ENCODE measurements at regions not wholly inside any gene's neighbourhood (a gene's known extent, or its start where the extent isn't known, plus 50 kb on each side); places are given as distances from the start of the nearest gene placed in this dataset.

DNA sequence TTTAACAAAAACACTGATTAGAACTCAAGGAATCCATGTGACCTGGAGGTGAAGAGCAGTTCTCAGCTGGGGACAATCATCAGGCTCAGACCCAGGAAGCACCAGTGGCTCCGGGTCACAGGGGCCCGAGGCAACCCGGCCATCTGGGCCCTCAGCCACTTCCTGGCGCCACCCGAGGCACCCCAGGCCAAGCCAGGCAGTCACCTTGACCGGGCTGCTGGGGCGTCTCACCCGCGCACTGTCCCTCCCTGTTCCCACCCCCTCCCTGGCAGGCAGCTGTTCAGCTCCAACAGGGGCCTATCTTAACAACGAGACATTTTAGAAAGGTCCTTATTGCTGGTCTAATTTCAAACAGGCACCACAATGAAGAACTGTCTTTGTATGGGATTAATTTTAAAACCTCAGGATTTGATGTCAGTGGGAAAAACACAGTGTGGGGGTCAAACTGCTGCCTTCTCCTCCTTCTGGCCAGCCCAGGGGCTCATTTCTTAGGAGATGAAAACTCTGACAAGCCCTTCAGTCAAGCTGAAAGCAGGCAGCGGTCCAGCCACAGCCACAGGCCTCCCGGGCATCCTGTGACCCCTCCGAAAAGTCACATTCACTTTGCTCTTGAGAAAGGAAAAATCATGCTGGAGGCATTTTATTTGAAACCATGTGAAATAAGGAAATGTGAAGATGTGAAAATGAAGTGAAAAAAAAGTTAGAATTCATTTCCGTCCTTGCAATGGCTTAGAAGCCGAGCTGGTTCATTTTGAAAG is 83.3 kb downstream of the KCTD15 start:
- Mint-ChIP-seq H3K27me3 (ENCODE audit: insufficient read depth, low read depth) (peaks cover 2% of the 10 kb centered on the region), H3K27ac (peak overlapping the region; percentile 63), H3K4me1 (peaks cover 52% of the 10 kb centered on the region), H3K9me3 (no peaks in the 10 kb centered on the region), H3K36me3 (no peaks in the 10 kb centered on the region), H3K4me3 (no peak overlapping the region)
- H3K4me3 ChIP-seq = no peak overlapping the region
- H3K27me3 ChIP-seq = no peaks in the 10 kb centered on the region
- H3K9ac ChIP-seq = no peak overlapping the region
- no peaks in the 10 kb centered on the region for H3K9me3 ChIP-seq (ENCODE audit: low read depth)
- DNase-seq (ENCODE audit: low spot score) = no peak
- H3K36me3 ChIP-seq = no peaks in the 10 kb centered on the region
- peaks cover 10% of the 10 kb centered on the region for H3K4me1 ChIP-seq
- peaks cover 14% of the 10 kb centered on the region for H3F3A ChIP-seq (ENCODE audit: low read depth)
- TF ChIP-seq, protein P1, sequence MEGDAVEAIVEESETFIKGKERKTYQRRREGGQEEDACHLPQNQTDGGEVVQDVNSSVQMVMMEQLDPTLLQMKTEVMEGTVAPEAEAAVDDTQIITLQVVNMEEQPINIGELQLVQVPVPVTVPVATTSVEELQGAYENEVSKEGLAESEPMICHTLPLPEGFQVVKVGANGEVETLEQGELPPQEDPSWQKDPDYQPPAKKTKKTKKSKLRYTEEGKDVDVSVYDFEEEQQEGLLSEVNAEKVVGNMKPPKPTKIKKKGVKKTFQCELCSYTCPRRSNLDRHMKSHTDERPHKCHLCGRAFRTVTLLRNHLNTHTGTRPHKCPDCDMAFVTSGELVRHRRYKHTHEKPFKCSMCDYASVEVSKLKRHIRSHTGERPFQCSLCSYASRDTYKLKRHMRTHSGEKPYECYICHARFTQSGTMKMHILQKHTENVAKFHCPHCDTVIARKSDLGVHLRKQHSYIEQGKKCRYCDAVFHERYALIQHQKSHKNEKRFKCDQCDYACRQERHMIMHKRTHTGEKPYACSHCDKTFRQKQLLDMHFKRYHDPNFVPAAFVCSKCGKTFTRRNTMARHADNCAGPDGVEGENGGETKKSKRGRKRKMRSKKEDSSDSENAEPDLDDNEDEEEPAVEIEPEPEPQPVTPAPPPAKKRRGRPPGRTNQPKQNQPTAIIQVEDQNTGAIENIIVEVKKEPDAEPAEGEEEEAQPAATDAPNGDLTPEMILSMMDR (IDR thresholded peaks at IDR 0.05) = no peak
- TF ChIP-seq EZH2phosphoT487 (IDR thresholded peaks at IDR 0.05) (no peak), EZH2 (IDR thresholded peaks at IDR 0.05) (no peak)
- no peak overlapping the region for H2AFZ ChIP-seq (replicated peaks)
- no peaks in the 10 kb centered on the region for H4K20me1 ChIP-seq (ENCODE audit: low read depth)
- H3K27ac ChIP-seq = no peak overlapping the region
- no peak overlapping the region for H3K4me2 ChIP-seq
- H3K79me2 ChIP-seq (ENCODE audit: low read depth) = no peaks in the 10 kb centered on the region

DNA sequence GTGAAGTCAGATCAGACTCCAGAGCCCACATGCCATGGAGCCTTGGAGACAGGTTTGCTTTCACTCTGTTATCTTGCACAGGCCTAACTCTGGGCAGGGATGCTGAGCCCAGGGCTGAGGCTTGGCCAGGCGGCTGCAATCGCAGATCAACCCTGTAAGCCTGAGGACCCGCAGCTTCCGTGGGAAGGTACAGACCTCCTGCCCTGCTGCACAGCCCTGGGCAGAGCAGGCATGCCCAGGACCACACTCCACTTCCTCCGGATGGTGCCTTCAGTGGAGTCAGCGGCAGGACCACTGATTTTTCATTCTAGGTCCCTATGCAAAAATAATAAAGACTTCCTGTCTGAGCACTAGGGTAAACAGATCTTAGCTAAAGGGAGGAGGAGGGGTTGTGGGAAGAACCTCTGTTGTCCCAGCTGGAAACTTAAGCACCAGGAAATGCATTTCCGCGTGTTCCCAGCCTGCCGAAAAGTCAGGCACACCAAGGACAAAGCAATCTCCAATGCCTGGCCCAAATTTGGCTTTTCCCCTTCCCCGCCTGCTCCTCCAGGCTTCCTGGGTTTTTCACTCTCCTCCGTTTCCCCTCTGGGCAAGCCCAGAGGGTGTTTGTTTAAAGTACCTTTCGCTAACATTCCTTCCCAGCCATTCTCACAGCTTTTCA is 87.3 kb downstream of the KCTD15 start:
- peak overlapping the region; percentile 27 for H3K27ac Mint-ChIP-seq
- no peaks in the 10 kb centered on the region for H3K9me3 Mint-ChIP-seq
- Histone ChIP-seq H3K27ac (no peak overlapping the region), H2AFZ (replicated peaks) (peak overlapping the region; percentile 100), H3K4me3 (no peak overlapping the region), H3K9ac (no peak overlapping the region), H3K9me3 (ENCODE audit: low read depth) (no peaks in the 10 kb centered on the region), H3K27me3 (no peaks in the 10 kb centered on the region), H3K4me2 (peak overlapping the region; percentile 59), H3K4me1 (peaks cover 10% of the 10 kb centered on the region), H3F3A (ENCODE audit: low read depth) (peaks cover 10% of the 10 kb centered on the region), H3K36me3 (no peaks in the 10 kb centered on the region), H3K79me2 (ENCODE audit: low read depth) (no peaks in the 10 kb centered on the region), H4K20me1 (ENCODE audit: low read depth) (no peaks in the 10 kb centered on the region)
- peaks cover 27% of the 10 kb centered on the region for H3K4me1 Mint-ChIP-seq
- peak; percentile 21 for DNase-seq (ENCODE audit: low spot score)
- H3K27me3 Mint-ChIP-seq (ENCODE audit: insufficient read depth, low read depth) = peaks cover 4% of the 10 kb centered on the region
- no peak for TF ChIP-seq EZH2 (IDR thresholded peaks at IDR 0.05)
- TF ChIP-seq, protein P1 (IDR thresholded peaks at IDR 0.05) = no peak
- no peak for TF ChIP-seq EZH2phosphoT487 (IDR thresholded peaks at IDR 0.05)
- H3K4me3 Mint-ChIP-seq = peak overlapping the region; percentile 3
- no peaks in the 10 kb centered on the region for H3K36me3 Mint-ChIP-seq

DNA sequence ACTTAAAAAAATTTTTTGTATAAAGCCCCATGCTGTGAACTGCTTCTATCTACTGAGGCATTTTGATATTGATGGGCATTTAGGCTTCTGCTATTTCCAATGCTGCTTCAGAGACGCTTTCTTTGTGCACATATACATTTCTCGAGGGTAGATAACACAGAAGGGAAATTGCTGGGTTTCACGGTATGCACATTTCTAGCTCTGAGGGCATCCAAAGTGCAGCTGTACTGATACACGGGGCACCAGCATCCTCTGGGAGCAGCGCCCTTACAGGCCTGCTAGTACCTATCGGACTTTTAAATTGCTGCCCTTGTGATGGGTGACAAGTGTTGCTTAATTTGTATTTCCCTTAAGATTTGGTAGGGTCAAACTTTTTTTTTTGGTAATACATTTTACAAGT is 88.6 kb downstream of the KCTD15 start:
- peaks cover 10% of the 10 kb centered on the region for H3F3A ChIP-seq (ENCODE audit: low read depth)
- H3K9me3 Mint-ChIP-seq = peaks cover 2% of the 10 kb centered on the region
- H3K4me1 Mint-ChIP-seq = peaks cover 23% of the 10 kb centered on the region
- DNase-seq (ENCODE audit: low spot score) = no peak
- no peaks in the 10 kb centered on the region for H3K27me3 ChIP-seq
- no peak overlapping the region for H3K4me3 Mint-ChIP-seq
- no peaks in the 10 kb centered on the region for H4K20me1 ChIP-seq (ENCODE audit: low read depth)
- peaks cover 4% of the 10 kb centered on the region for H3K27me3 Mint-ChIP-seq (ENCODE audit: insufficient read depth, low read depth)
- no peak overlapping the region for H3K4me2 ChIP-seq
- H2AFZ ChIP-seq (replicated peaks) = no peak overlapping the region
- H3K36me3 Mint-ChIP-seq = no peaks in the 10 kb centered on the region
- no peaks in the 10 kb centered on the region for H3K36me3 ChIP-seq
- no peaks in the 10 kb centered on the region for H3K9me3 ChIP-seq (ENCODE audit: low read depth)
- H3K9ac ChIP-seq = no peak overlapping the region
- TF ChIP-seq EZH2 (IDR thresholded peaks at IDR 0.05) = no peak
- no peak for TF ChIP-seq EZH2phosphoT487 (IDR thresholded peaks at IDR 0.05)
- TF ChIP-seq, protein P1 (IDR thresholded peaks at IDR 0.05) = no peak
- H3K4me1 ChIP-seq = peaks cover 10% of the 10 kb centered on the region
- no peak overlapping the region for H3K27ac Mint-ChIP-seq
- no peak overlapping the region for H3K27ac ChIP-seq
- H3K4me3 ChIP-seq = no peak overlapping the region
- no peaks in the 10 kb centered on the region for H3K79me2 ChIP-seq (ENCODE audit: low read depth)
